ENCODE measurements at regions not wholly inside any gene's neighbourhood (a gene's known extent, or its start where the extent isn't known, plus 50 kb on each side); places are given as distances from the start of the nearest gene placed in this dataset.
"Not testable (repeated sequence)": the region's sequence is repeated elsewhere in the genome, so short reads cannot be mapped to it uniquely, and the experiment has no call there.

DNA sequence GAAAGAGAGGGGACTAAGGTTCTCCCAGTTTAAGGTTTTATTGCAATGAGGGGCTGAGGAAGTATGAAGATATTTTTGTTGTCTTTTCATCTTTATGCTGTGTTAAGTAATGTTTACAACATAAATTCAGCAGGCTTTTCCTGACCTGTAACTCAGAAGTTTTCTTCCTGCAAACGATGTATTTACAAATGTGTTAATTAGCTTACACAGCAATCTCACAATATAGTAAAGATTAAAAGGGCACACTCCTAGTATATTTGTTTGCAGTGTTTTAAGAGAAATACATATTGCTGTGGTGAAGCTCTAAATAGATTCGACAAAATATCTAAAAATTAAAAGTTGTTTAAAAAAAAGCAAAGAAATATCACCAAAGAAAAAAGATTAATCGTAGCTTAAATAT lies 55.7 kb downstream of the OR11H12 start:
- Histone ChIP-seq H3K27ac (peak overlapping the region; percentile 86), H3K36me3 (ENCODE audit: insufficient read depth, low read length) (no peaks in the 10 kb centered on the region), H3K9me3 (ENCODE audit: low read depth, low read length) (no peaks in the 10 kb centered on the region), H3K4me3 (peak overlapping the region; percentile 55), H3K9ac (ENCODE audit: insufficient read length) (peak overlapping the region; percentile 35)
- DNase-seq (ENCODE audit: low read depth, low spot score) = no peak
- TF ChIP-seq EZH2 (IDR thresholded peaks at IDR 0.05) = no peak
- TF ChIP-seq POLR2AphosphoS5 (IDR thresholded peaks at IDR 0.05; ENCODE audit: borderline replicate concordance, low read depth, low read length) = no peak
- TF ChIP-seq FOXP2 (optimal IDR thresholded peaks at IDR 0.05; ENCODE audit: control extremely low read depth, extremely low read length, insufficient read depth) = no peak

DNA sequence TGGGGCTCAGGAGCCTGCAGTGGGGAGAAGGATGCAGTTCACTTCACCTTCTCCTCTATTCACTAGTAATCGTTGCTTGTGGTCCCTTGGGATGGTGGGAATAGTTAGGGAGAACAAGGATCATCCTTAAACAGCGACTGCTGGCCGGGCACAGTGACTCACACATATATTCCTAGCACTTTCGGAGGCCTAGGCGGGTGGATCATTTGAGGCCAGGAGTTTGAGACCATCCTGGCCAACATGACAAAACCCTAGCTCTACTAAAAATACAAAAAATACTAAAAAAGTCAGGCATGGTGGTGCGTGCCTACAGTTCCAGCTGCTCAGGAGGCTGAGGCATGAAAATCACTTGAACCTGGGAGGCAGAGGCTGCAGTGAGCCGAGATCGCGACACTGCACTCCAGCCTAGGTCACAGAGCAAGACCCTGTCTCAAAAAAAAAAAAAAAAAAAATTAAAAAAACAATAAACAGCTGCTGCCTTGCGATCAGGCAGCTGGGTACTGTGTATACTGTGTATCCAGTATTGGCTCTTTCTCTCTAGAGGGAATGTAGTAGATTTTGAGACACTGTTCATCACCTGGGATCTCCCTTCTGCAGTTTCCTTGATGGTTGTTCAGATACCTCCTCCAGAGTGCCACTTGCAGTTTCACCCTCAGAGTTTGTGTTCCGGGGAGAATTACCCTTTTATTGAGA lies 59.1 kb downstream of the OR11H12 start:
- not testable (repeated sequence) for H3K27ac ChIP-seq; H3K36me3 ChIP-seq (ENCODE audit: insufficient read depth, low read length); H3K4me3 ChIP-seq; H3K9me3 ChIP-seq (ENCODE audit: low read depth, low read length); DNase-seq (ENCODE audit: low read depth, low spot score); H3K9ac ChIP-seq (ENCODE audit: insufficient read length)

GRCh38 chr14:18660585-18660922 lies 59.6 kb downstream of the OR11H12 start:
- Histone ChIP-seq H3K9me3 (ENCODE audit: low read depth, low read length) (no peaks in the 10 kb centered on the region), H3K9ac (ENCODE audit: insufficient read length) (no peak overlapping the region), H3K36me3 (ENCODE audit: insufficient read depth, low read length) (no peaks in the 10 kb centered on the region), H3K27ac (no peak overlapping the region), H3K4me3 (no peak overlapping the region)
- no peak for DNase-seq (ENCODE audit: low read depth, low spot score)
- TF ChIP-seq FOXP2 (optimal IDR thresholded peaks at IDR 0.05; ENCODE audit: control extremely low read depth, extremely low read length, insufficient read depth) = no peak
- no peak for TF ChIP-seq EZH2 (IDR thresholded peaks at IDR 0.05)
- no peak for TF ChIP-seq POLR2AphosphoS5 (IDR thresholded peaks at IDR 0.05; ENCODE audit: borderline replicate concordance, low read depth, low read length)

GRCh38 chr14:18667843-18668242 lies 66.9 kb downstream of the OR11H12 start:
- not testable (repeated sequence) for H3K27ac ChIP-seq; H3K36me3 ChIP-seq (ENCODE audit: insufficient read depth, low read length); DNase-seq (ENCODE audit: low read depth, low spot score); H3K4me3 ChIP-seq; H3K9me3 ChIP-seq (ENCODE audit: low read depth, low read length); H3K9ac ChIP-seq (ENCODE audit: insufficient read length)

- H3K27ac ChIP-seq = no peak overlapping the region
- no peak for DNase-seq (ENCODE audit: low read depth, low spot score)
- no peak overlapping the region for H3K4me3 ChIP-seq
- H3K9ac ChIP-seq (ENCODE audit: insufficient read length) = no peak overlapping the region
- TF ChIP-seq FOXP2 (optimal IDR thresholded peaks at IDR 0.05; ENCODE audit: control extremely low read depth, extremely low read length, insufficient read depth) (no peak), POLR2AphosphoS5 (IDR thresholded peaks at IDR 0.05; ENCODE audit: borderline replicate concordance, low read depth, low read length) (no peak), EZH2 (IDR thresholded peaks at IDR 0.05) (no peak)
- no peaks in the 10 kb centered on the region for H3K9me3 ChIP-seq (ENCODE audit: low read depth, low read length)
- no peaks in the 10 kb centered on the region for H3K36me3 ChIP-seq (ENCODE audit: insufficient read depth, low read length)
Observed at GRCh38 chr14:18688346-18688745, 87.4 kb downstream of the OR11H12 start.

Data from SK-N-MC (cell line).